ENCODE measurements at regions not wholly inside any gene's neighbourhood (a gene's known extent, or its start where the extent isn't known, plus 50 kb on each side); places are given as distances from the start of the nearest gene placed in this dataset.
"Not testable (repeated sequence)": the region's sequence is repeated elsewhere in the genome, so short reads cannot be mapped to it uniquely, and the experiment has no call there.

DNA sequence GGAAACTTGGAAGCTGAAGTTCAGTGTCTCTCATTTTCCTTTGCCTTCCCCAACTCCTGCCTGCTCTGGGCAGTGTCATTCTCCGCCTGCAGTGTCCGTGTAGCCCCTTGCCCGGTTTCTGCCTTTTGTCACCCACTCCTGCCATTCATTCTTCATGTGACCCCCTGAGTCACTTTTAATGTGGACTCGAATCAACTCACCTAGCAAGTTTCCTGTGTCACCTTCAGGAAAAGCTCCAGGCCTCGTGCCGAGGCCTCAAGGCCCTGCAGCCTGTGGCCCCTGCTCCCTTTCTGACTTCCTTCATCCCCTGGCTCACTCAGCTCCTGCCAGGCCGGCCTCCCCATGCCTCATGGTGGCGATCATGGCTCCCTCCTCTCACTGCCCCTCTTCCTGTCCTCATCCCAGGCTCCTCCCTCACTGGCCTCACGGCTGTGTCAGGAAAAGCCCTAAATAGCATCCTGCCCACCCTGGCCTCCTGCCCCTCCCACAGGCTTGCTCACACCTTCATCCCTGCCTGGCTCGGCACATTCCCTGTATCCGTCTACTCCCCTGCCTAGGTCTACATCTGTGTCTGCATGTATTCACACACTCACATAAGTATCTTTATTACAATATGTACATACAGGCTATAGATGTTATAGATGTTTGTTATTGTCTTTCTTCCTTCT is 294.9 kb downstream of the MED10 start:
- Mint-ChIP-seq H3K27ac (no peak overlapping the region), H3K27me3 (ENCODE audit: low read depth in 3 of 3) (peaks cover 0 to 7% (median 3%) of the 10 kb centered on the region in 3 donors), H3K4me1 (no peaks in the 10 kb centered on the region), H3K36me3 (no peaks in the 10 kb centered on the region), H3K4me3 (no peak overlapping the region), H3K9me3 (no peaks in the 10 kb centered on the region)
- no peak for DNase-seq

DNA sequence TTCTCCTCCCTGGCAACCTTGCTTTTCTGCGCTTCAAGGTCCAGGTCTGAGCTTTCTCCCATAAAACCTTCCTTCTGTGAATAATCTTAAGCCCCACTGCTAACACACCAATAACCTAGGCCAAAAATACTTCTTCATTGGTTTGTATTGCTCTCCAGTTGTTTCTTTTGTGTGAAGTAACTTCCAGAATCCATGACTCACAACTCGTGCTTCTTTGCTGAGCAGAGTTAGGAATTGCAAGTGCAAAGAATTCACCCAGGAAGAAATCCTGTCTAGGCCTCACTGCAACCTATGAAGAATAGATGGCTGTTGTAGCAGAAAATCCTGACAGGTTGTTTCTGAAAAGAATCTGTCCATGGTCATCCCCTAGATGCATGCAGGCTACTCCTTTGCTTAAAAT is 295.7 kb downstream of the MED10 start:
- no peaks in the 10 kb centered on the region for H3K4me1 Mint-ChIP-seq
- H3K4me3 Mint-ChIP-seq = no peak overlapping the region
- H3K27ac Mint-ChIP-seq = no peak overlapping the region
- no peak for DNase-seq
- no peaks in the 10 kb centered on the region for H3K9me3 Mint-ChIP-seq
- H3K36me3 Mint-ChIP-seq = no peaks in the 10 kb centered on the region
- H3K27me3 Mint-ChIP-seq (ENCODE audit: low read depth in 3 of 3) = peaks cover 0 to 7% (median 3%) of the 10 kb centered on the region in 3 donors

DNA sequence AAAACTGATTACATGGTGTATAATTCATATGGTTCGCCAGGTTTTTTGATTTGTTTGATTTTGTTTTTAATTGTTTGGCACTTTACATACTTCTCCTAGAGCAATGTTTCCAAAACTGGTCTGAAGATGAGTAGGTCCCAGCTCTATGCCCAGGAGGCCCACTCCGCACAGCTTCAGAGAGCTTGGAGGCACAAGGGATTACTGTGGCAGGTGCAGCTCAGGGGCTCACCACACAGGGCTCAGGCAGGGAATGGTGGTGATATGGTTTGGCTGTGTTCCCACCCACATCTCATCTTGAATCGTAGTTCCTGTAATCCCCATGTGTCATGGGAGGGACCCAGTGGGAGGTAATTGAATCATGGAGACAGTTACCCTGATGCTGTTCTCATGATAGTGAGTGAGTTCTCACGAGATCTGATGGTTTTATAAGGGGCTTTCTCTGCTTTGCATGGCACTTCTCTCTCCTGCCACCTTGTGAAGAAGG is 296.6 kb downstream of the MED10 start:
- Mint-ChIP-seq H3K4me3 (no peak overlapping the region), H3K36me3 (no peaks in the 10 kb centered on the region), H3K27me3 (ENCODE audit: low read depth in 3 of 3) (peaks cover 0 to 4% (median 3%) of the 10 kb centered on the region in 3 donors), H3K4me1 (no peaks in the 10 kb centered on the region), H3K9me3 (no peaks in the 10 kb centered on the region), H3K27ac (no peak overlapping the region)
- no peak for DNase-seq

DNA sequence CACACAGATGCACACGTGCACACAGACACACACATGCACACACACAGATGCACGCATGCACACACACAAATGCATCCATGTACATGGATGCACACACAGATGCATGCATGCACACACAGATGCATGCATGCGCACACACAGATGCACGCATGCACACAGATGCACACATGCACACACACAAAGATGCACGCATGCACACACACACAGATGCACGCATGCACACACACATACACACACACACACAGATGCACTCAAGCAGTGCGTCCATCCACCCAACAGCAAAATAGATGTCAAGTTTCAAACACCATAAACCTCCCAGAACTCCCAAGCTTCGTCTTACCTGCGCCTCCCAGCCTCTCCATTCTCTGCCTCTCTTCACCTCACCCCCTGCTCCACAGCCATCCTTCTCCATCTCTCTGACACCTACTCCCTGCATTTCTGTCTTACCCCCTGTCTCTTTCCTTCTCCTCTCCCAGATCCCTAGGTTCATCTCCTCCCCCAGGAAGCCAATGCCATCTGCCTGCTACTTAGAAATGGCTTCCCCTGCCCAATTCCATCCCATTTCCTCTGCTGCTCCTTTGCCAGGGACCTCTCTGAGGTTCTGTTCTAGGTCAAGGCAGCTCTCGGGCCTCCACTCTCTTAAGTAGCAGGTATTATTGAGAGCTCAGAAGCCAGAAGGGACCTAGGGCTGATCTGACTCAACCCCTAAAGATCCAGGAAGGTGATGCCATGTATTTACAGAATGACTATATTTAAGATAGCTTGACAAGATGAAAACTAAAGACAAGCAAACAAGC is 297.2 kb downstream of the MED10 start:
- H3K36me3 Mint-ChIP-seq = no peaks in the 10 kb centered on the region
- H3K9me3 Mint-ChIP-seq = no peaks in the 10 kb centered on the region
- H3K27me3 Mint-ChIP-seq (ENCODE audit: low read depth in 3 of 3) = peaks cover 0 to 4% (median 0%) of the 10 kb centered on the region in 3 donors
- no peaks in the 10 kb centered on the region for H3K4me1 Mint-ChIP-seq
- no peak overlapping the region for H3K27ac Mint-ChIP-seq
- DNase-seq = no peak
- no peak overlapping the region for H3K4me3 Mint-ChIP-seq

DNA sequence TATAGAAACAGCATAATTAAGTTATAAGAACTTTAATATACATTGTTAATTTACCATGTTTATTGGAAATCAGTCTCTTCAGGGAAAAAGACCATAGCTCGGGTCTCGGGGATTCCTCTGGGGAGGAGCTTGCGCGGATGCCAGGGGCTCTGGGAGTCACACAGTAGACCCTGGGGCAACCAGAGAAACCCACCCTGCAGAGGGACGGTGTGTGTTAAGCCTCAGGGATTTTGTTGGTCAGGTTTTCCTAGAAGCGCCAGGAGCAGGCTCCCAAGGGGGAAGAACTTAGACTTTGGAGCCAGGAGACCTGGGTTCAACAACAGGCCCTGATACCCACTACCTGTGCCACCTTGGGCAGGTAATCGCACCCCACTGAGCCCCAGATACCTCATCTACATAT is 297.9 kb downstream of the MED10 start:
- Mint-ChIP-seq H3K4me3 (no peak overlapping the region), H3K4me1 (no peaks in the 10 kb centered on the region), H3K36me3 (no peaks in the 10 kb centered on the region), H3K9me3 (no peaks in the 10 kb centered on the region), H3K27me3 (ENCODE audit: low read depth in 3 of 3) (peaks cover 0 to 4% (median 0%) of the 10 kb centered on the region in 3 donors), H3K27ac (no peak overlapping the region)
- no peak for DNase-seq

DNA sequence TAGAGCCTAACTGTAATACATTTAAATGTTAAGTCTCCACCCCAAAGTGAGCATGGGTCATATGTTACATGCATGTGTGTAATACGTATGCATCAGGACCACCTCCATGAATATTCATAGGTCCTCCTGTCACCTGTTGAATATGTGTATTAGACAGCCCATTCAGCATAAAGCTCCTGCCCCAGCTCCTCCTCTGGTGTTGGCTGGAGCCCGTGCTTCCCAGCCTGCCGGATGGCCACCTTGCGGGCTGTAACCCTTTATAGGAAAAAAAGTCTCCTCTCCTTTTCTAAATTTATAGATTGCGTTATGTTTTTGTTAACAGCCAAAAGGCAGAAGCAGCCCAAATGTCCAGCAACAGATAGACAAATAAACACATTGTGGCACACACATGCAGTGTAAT is 299.5 kb downstream of the MED10 start:
- Mint-ChIP-seq H3K4me1 (no peaks in the 10 kb centered on the region), H3K27me3 (ENCODE audit: low read depth in 3 of 3) (peaks cover 0 to 4% (median 2%) of the 10 kb centered on the region in 3 donors), H3K27ac (no peak overlapping the region), H3K9me3 (peaks cover 0 to 2% (median 0%) of the 10 kb centered on the region in 6 donors), H3K36me3 (no peaks in the 10 kb centered on the region), H3K4me3 (no peak overlapping the region)
- DNase-seq = no peak

DNA sequence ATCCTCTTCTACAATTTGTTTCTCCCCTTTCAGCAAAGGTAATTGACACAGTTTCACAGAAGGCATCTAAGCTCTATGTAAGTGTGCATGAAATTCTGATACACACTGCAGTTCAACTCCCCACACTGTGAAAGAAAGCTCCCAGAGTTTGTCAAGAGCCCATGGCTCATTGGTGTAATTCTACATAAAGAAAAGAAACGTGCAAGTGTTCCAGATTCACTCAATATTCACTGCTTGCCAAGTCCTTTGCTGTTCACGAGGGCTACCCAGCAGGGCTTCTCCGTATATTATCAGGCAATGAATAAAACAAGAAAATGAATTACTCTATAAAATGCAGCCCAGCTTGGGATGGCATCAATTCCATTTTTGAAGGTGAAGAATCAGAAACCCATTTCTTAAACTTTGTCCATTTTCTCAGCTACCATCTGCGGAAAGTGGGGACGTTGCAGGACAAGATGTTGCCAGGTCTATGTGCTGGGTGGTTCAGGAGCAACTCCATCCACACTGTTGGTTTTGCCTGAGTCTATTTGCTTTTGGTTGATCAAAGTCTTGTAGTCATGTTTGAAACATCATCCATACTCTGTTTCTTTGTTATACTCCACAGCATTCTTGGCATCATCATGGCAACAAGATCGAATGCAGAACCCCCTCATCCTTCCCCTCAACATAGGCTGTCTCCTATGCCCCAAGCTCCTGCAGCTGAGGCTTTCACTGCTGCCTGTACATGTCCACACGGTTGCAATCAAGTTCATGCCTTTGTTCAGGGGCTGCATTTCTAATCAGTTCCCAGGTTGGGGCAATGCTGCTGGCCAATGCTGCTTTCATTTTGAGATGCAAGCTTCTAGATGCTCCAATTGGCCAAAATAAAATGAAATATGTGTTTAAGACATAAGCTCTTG is 301.8 kb downstream of the MED10 start:
- H3K27me3 Mint-ChIP-seq (ENCODE audit: low read depth in 3 of 3) = peaks cover 0 to 2% (median 2%) of the 10 kb centered on the region in 3 donors
- H3K27ac Mint-ChIP-seq = no peak overlapping the region
- H3K4me3 Mint-ChIP-seq = no peak overlapping the region
- H3K9me3 Mint-ChIP-seq = peaks cover 0 to 2% (median 0%) of the 10 kb centered on the region in 6 donors
- no peaks in the 10 kb centered on the region for H3K4me1 Mint-ChIP-seq
- DNase-seq = no peak
- H3K36me3 Mint-ChIP-seq = no peaks in the 10 kb centered on the region

DNA sequence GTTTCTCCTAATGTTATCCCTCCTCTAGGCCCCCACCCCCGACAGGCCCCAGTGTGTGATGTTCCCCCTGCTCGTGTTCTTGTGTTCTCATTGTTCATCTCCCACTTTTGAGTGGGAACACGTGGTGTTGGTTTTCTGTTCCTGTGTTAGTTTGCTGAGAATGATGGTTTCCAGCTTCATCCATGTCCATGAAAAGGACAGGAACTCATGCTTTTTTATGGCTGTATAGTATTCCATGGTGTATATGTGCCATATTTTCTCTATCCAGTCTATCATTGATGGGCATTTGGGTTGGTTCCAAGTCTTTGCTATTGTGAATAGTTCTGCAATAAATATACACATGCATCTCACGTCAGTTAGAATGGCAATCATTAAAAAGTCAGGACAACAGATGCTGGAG is 305.9 kb downstream of the MED10 start:
- not testable (repeated sequence) for DNase-seq; H3K27me3 Mint-ChIP-seq (ENCODE audit: low read depth in 3 of 3); H3K4me3 Mint-ChIP-seq; H3K27ac Mint-ChIP-seq; H3K9me3 Mint-ChIP-seq; H3K36me3 Mint-ChIP-seq; H3K4me1 Mint-ChIP-seq

DNA sequence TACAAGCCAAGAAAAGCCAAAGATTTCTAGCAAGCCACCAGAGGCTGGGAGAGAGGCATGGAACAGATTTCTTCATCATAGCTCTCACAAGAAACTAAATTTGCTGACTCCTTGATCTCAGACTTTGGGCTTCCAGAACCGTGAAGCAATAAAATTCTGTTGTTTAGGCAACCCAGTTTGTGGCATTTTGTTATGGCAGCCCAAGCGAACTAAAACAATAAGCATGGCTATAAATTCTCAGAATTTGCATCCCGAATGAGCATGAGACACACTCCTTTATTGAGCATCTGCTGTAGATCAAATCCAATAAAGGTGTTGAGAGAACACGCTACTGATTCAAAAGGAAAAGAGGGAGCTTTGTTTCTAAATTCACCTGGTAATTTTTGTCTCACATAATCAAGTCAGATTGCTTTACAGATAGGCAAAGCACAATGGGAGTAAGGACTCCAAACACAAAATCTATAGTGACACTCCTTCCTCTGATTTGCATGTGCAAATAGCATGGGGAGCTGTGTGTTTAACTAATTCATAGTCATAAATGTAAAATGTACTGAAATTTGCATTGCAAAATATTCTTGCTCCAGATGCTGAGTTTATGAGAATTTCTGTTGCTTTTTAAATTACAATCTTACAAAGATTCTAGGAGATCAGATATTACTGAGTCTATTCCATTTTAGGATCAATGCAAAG is 308.7 kb downstream of the MED10 start:
- H3K9me3 Mint-ChIP-seq = peaks cover 0 to 8% (median 0%) of the 10 kb centered on the region in 6 donors
- H3K36me3 Mint-ChIP-seq = no peaks in the 10 kb centered on the region
- H3K4me1 Mint-ChIP-seq = no peaks in the 10 kb centered on the region
- H3K27ac Mint-ChIP-seq = no peak overlapping the region
- no peak overlapping the region for H3K4me3 Mint-ChIP-seq
- no peaks in the 10 kb centered on the region for H3K27me3 Mint-ChIP-seq (ENCODE audit: low read depth in 3 of 3)
- no peak for DNase-seq

DNA sequence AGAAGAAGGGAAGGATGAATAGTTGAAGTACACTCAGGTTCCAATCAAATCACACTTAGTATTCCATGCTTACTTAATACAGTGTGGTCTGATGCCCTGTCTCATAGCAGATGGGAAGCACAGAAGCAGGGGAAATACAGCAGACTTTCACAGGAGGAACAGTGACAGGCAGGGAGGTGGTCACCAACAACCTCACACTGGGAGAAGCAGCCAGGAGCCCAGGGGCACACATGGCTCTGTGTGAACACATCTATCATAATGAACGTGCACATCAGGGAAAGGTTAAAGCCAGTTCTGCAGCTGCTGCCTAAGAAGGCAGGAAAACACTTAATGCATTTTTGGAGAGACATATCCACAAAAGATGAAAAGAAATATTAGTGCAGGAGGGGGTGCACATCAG is 312.3 kb downstream of the MED10 start:
- H3K4me3 Mint-ChIP-seq = no peak overlapping the region
- H3K9me3 Mint-ChIP-seq = peaks cover 0 to 11% (median 0%) of the 10 kb centered on the region in 6 donors
- H3K27me3 Mint-ChIP-seq (ENCODE audit: low read depth in 3 of 3) = no peaks in the 10 kb centered on the region
- DNase-seq = no peak
- H3K27ac Mint-ChIP-seq = no peak overlapping the region
- no peaks in the 10 kb centered on the region for H3K36me3 Mint-ChIP-seq
- H3K4me1 Mint-ChIP-seq = no peaks in the 10 kb centered on the region

DNA sequence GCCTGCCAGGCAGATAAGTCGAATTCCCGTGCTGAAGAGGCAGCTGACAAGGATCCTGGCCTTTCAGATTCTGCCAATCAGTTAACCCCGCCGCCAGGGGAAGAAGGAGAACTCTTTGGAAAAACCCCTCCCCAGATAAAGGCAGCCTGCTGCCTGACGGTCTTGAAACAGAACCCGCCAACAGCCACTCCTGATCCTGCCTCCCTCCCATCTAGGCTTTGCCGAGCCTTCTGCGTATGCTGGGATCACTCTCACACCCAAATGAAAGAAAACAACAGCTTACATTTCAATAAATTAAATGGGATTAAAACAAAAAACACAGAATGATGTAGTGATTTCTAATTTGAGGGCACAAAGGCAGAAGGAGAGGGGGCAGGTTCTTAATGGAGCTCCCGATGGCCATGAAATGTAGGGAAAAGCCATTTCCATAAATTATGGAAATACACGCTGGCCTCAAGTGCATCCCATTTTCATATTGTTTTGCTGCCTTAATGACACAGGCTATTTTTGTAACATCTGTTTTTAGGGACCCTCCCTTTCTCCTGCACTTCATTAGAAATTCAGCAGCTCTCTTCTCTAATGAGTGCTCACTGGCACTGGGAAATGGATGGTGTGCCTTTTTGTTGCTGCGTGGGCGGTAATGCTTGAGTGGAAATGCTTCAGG is 319.1 kb downstream of the MED10 start:
- H3K36me3 Mint-ChIP-seq = no peaks in the 10 kb centered on the region
- no peak overlapping the region for H3K4me3 Mint-ChIP-seq
- H3K9me3 Mint-ChIP-seq = peaks cover 0 to 3% (median 0%) of the 10 kb centered on the region in 6 donors
- no peaks in the 10 kb centered on the region for H3K4me1 Mint-ChIP-seq
- no peak for DNase-seq
- peaks cover 0 to 2% (median 0%) of the 10 kb centered on the region in 3 donors for H3K27me3 Mint-ChIP-seq (ENCODE audit: low read depth in 3 of 3)
- no peak overlapping the region for H3K27ac Mint-ChIP-seq

DNA sequence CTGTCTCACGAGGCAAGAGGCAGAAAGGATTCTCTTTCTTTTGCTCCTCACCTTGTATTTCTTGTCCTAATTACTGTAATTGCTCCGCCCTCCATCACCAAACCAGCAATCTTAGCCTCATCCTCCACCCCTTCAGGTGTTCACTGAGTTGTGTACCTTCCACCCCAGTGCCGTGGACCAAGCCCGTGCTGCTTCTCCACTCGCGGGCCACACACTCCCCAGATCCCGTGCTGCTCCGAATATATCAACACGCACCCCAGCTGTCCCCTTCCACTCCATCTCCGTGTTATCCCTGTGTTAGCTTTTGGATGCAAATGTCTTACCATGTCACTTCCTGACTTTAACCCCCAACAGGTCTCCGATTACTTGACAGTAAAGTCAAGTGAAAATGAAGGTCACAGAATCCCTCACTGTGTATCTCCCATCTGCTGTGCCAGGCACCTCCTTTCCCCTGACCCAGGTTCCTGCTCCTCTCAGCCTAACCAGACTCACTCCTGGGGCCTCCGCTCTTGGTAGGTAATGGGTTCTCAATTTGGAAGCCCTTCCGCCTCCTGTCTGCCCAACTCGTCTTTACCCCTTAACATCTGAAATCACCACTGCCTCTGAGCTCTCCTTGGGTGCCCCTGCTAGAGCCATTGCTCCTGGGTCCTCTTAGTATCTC is 320.2 kb downstream of the MED10 start:
- H3K4me1 Mint-ChIP-seq = no peaks in the 10 kb centered on the region
- no peak overlapping the region for H3K4me3 Mint-ChIP-seq
- H3K27me3 Mint-ChIP-seq (ENCODE audit: low read depth in 3 of 3) = peaks cover 0 to 2% (median 0%) of the 10 kb centered on the region in 3 donors

More for the DNA sequence above, 320.2 kb downstream of the MED10 start:
- Mint-ChIP-seq H3K36me3 (no peaks in the 10 kb centered on the region), H3K9me3 (peaks cover 0 to 3% (median 0%) of the 10 kb centered on the region in 6 donors), H3K27ac (no peak overlapping the region)
- DNase-seq = no peak
